ENCODE measurements at regions not wholly inside any gene's neighbourhood (a gene's known extent, or its start where the extent isn't known, plus 50 kb on each side); places are given as distances from the start of the nearest gene placed in this dataset.

DNA sequence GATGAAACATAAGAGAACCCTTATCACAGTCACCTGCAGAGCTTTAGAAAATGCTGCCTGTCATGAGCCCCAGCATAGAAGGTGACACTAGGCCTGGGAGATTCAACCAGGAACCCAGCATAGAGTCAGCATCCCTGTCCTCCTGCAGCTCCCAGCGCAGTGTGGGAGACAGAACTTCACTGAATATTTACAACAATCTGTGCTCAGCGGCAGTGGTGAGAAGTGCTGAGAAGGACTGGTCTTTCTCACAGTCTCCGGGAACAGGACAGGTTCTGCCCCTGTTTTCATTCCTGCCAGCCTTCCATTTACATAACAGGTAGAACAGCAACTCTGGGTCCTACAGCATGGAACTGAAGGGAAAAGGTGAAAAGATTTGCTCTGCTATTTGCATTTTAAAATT, 83.5 kb upstream of the GADD45A start:
- no peak overlapping the region for H3K27ac ChIP-seq (ENCODE audit: insufficient read depth, low read length)
- no peak overlapping the region for H3K9ac ChIP-seq (ENCODE audit: insufficient read depth, low read length)

DNA sequence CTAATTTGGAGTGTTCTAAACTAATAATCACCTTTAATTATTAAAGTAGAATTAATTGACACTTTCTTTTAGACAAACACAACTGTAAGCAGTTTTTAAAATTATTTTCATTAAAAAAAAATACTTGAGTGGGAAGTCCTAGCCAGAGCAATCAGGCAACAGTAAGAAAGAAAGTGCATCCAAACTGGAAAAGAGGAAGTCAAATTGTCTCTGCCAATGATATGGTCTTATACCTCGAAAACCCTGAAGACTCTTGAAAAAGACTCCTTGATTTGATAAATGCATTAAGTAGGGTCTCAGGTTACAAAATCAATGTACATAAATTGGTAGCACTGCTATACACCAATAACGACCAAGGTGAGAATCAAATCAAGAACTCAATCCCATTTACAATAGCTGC, 83.0 kb upstream of the GADD45A start:
- no peak overlapping the region for H2AFZ ChIP-seq (ENCODE audit: low read length)
- no peaks in the 10 kb centered on the region for H3K9me3 ChIP-seq (ENCODE audit: control insufficient read depth, insufficient read depth, low read depth, low read length)
- no peaks in the 10 kb centered on the region for H4K20me1 ChIP-seq (ENCODE audit: control insufficient read depth, extremely low read depth, insufficient read depth, low read length)
- no peak overlapping the region for H3K4me3 ChIP-seq (replicated peaks in 1 of 4; ENCODE audit: control extremely low read depth in 1 of 4, insufficient read depth in 1 of 4, low read depth in 3 of 4, low read length in 4 of 4)
- no peak for TF ChIP-seq EZH2 (IDR thresholded peaks at IDR 0.05; ENCODE audit: low read length, missing control alignments)
- no peak for TF ChIP-seq CTCF (conservative IDR thresholded peaks at IDR 0.05 in 1 of 2, IDR thresholded peaks at IDR 0.05 in 1 of 2; ENCODE audit: low read depth in 1 of 2, low read length in 2 of 2)
- no peaks in the 10 kb centered on the region for H3K36me3 ChIP-seq (ENCODE audit: control insufficient read depth, insufficient read depth, low read length)
- no peak overlapping the region for H3K4me2 ChIP-seq (ENCODE audit: extremely low read depth, insufficient read depth, low read length)
- no peak overlapping the region for H3K27ac ChIP-seq (ENCODE audit: insufficient read depth, low read length)
- no peak overlapping the region for H3K9ac ChIP-seq (ENCODE audit: insufficient read depth, low read length)
- no peaks in the 10 kb centered on the region for H3K27me3 ChIP-seq (ENCODE audit: control insufficient read depth, insufficient read depth, low read length)
- H3K79me2 ChIP-seq (ENCODE audit: control insufficient read depth, insufficient read depth, low read length) = no peaks in the 10 kb centered on the region
- no peaks in the 10 kb centered on the region for H3K4me1 ChIP-seq (ENCODE audit: control insufficient read depth, extremely low read depth, insufficient read depth, low read length)
- no peak for DNase-seq (ENCODE audit: low read depth in 2 of 2)

More for the DNA sequence above, 83.5 kb upstream of the GADD45A start:
- TF ChIP-seq EZH2 (IDR thresholded peaks at IDR 0.05; ENCODE audit: low read length, missing control alignments) = no peak
- no peak for TF ChIP-seq CTCF (conservative IDR thresholded peaks at IDR 0.05 in 1 of 2, IDR thresholded peaks at IDR 0.05 in 1 of 2; ENCODE audit: low read depth in 1 of 2, low read length in 2 of 2)
- no peaks in the 10 kb centered on the region for H3K4me1 ChIP-seq (ENCODE audit: control insufficient read depth, extremely low read depth, insufficient read depth, low read length)
- no peaks in the 10 kb centered on the region for H3K79me2 ChIP-seq (ENCODE audit: control insufficient read depth, insufficient read depth, low read length)
- no peak for DNase-seq (ENCODE audit: low read depth in 2 of 2)
- H3K27me3 ChIP-seq (ENCODE audit: control insufficient read depth, insufficient read depth, low read length) = no peaks in the 10 kb centered on the region
- H2AFZ ChIP-seq (ENCODE audit: low read length) = no peak overlapping the region
- no peaks in the 10 kb centered on the region for H3K9me3 ChIP-seq (ENCODE audit: control insufficient read depth, insufficient read depth, low read depth, low read length)
- no peak overlapping the region for H3K4me3 ChIP-seq (replicated peaks in 1 of 4; ENCODE audit: control extremely low read depth in 1 of 4, insufficient read depth in 1 of 4, low read depth in 3 of 4, low read length in 4 of 4)
- H3K4me2 ChIP-seq (ENCODE audit: extremely low read depth, insufficient read depth, low read length) = no peak overlapping the region
- H4K20me1 ChIP-seq (ENCODE audit: control insufficient read depth, extremely low read depth, insufficient read depth, low read length) = no peaks in the 10 kb centered on the region
- no peaks in the 10 kb centered on the region for H3K36me3 ChIP-seq (ENCODE audit: control insufficient read depth, insufficient read depth, low read length)

DNA sequence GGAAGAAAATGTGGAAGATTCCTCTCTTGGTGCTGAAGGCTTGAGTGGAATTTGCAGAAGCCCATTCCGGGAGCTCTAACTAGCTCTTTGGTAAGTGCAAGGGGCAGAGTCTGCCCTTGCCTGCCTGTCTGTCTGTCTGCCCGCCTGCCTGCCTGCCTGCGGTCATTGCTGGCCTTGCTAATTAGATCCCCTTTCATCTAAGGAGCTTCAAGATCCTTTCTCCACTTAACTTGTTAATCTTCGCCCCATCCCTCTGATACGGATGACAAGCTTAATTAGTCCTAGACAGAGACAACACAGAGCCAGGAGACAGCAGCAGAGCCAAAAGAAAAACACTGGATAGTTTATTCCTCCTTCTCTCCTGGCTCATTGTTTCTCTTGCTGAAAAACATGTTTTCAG, 80.2 kb upstream of the GADD45A start:
- no peak for DNase-seq (ENCODE audit: low read depth in 2 of 2)

More for the DNA sequence above, 80.2 kb upstream of the GADD45A start:
- no peak overlapping the region for H2AFZ ChIP-seq (ENCODE audit: low read length)
- no peaks in the 10 kb centered on the region for H3K36me3 ChIP-seq (ENCODE audit: control insufficient read depth, insufficient read depth, low read length)
- H3K4me1 ChIP-seq (ENCODE audit: control insufficient read depth, extremely low read depth, insufficient read depth, low read length) = no peaks in the 10 kb centered on the region
- no peak overlapping the region for H3K4me2 ChIP-seq (ENCODE audit: extremely low read depth, insufficient read depth, low read length)
- TF ChIP-seq CTCF (conservative IDR thresholded peaks at IDR 0.05 in 1 of 2, IDR thresholded peaks at IDR 0.05 in 1 of 2; ENCODE audit: low read depth in 1 of 2, low read length in 2 of 2) = no peak
- TF ChIP-seq EZH2 (IDR thresholded peaks at IDR 0.05; ENCODE audit: low read length, missing control alignments) = no peak
- H3K27ac ChIP-seq (ENCODE audit: insufficient read depth, low read length) = no peak overlapping the region
- H3K79me2 ChIP-seq (ENCODE audit: control insufficient read depth, insufficient read depth, low read length) = no peaks in the 10 kb centered on the region
- no peaks in the 10 kb centered on the region for H3K27me3 ChIP-seq (ENCODE audit: control insufficient read depth, insufficient read depth, low read length)
- H3K9me3 ChIP-seq (ENCODE audit: control insufficient read depth, insufficient read depth, low read depth, low read length) = no peaks in the 10 kb centered on the region
- no peaks in the 10 kb centered on the region for H4K20me1 ChIP-seq (ENCODE audit: control insufficient read depth, extremely low read depth, insufficient read depth, low read length)
- H3K4me3 ChIP-seq (replicated peaks in 1 of 4; ENCODE audit: control extremely low read depth in 1 of 4, insufficient read depth in 1 of 4, low read depth in 3 of 4, low read length in 4 of 4) = no peak overlapping the region
- H3K9ac ChIP-seq (ENCODE audit: insufficient read depth, low read length) = no peak overlapping the region

All from fibroblast of lung (primary cell).